Stimulated activated CD8-positive, alpha-beta memory T cell treated with anti-CD3 and anti-CD28 coated beads, Interleukin-2, amount 100 ng/mL, for 1 hour (primary cell): ENCODE measurements at regions not wholly inside any gene's neighbourhood (a gene's known extent, or its start where the extent isn't known, plus 50 kb on each side); places are given as distances from the start of the nearest gene placed in this dataset.

ENCODE experiments used
- DNase-seq, 2 donors: peaks; one replicate each; pipeline ENCODE4 v3.0.0-alpha.2; 2020; ENCODE audit warnings: low read depth in 2 of 2

- no peak for DNase-seq
These were observed 359.7 kb downstream of the FAM181B start for GRCh38 chr11:82373781-82374542.

- DNase-seq = no peak
These were observed 368.3 kb downstream of the FAM181B start for GRCh38 chr11:82365351-82365750.

GRCh38 chr11:82356316-82356715, 377.3 kb downstream of the FAM181B start:
- no peak for DNase-seq

GRCh38 chr11:82355313-82355823, 378.3 kb downstream of the FAM181B start:
- no peak for DNase-seq

GRCh38 chr11:82326853-82327252, 406.8 kb downstream of the FAM181B start:
- DNase-seq = no peak

- no peak for DNase-seq
These were observed 412.5 kb downstream of the FAM181B start for GRCh38 chr11:82321206-82321605.

GRCh38 chr11:82315093-82315492, 418.6 kb downstream of the FAM181B start:
- DNase-seq = no peak

GRCh38 chr11:82308979-82309378, 424.7 kb downstream of the FAM181B start:
- no peak for DNase-seq

- no peak for DNase-seq
These were observed 428.5 kb downstream of the FAM181B start for GRCh38 chr11:82305123-82305522.

- no peak for DNase-seq
These were observed 430.0 kb downstream of the FAM181B start for GRCh38 chr11:82303671-82304070.

GRCh38 chr11:82288471-82288870, 445.2 kb downstream of the FAM181B start:
- no peak for DNase-seq

- DNase-seq = no peak
These were observed 462.8 kb downstream of the FAM181B start for GRCh38 chr11:82270870-82271269.

GRCh38 chr11:82268627-82269026, 465.0 kb downstream of the FAM181B start:
- DNase-seq = no peak

- no peak for DNase-seq
These were observed 466.5 kb downstream of the FAM181B start for GRCh38 chr11:82267186-82267585.

- no peak for DNase-seq
These were observed 472.3 kb downstream of the FAM181B start for GRCh38 chr11:82261367-82261766.

GRCh38 chr11:82250047-82250446, 483.6 kb downstream of the FAM181B start:
- no peak for DNase-seq

GRCh38 chr11:82246926-82247325, 486.7 kb downstream of the FAM181B start:
- DNase-seq = no peak

- no peak for DNase-seq
These were observed 494.2 kb downstream of the FAM181B start for GRCh38 chr11:82239498-82239897.

GRCh38 chr11:82234256-82234655, 499.4 kb downstream of the FAM181B start:
- DNase-seq = no peak

- DNase-seq = no peak
These were observed 500.5 kb downstream of the FAM181B start for GRCh38 chr11:82233201-82233600.

- DNase-seq = no peak
These were observed 504.3 kb downstream of the FAM181B start for GRCh38 chr11:82229341-82229740.

GRCh38 chr11:82225930-82226329, 507.7 kb downstream of the FAM181B start:
- no peak for DNase-seq

GRCh38 chr11:82225502-82225901, 508.2 kb downstream of the FAM181B start:
- no peak for DNase-seq
